Stimulated activated naive CD8-positive, alpha-beta T cell treated with anti-CD3 and anti-CD28 coated beads, Interleukin-15, amount 100 ng/mL, for 72 hours (primary cell): ENCODE measurements at regions not wholly inside any gene's neighbourhood (a gene's known extent, or its start where the extent isn't known, plus 50 kb on each side); places are given as distances from the start of the nearest gene placed in this dataset.
A peak's percentile ranks its signal among the peaks of the same experiment; 100 is the strongest.

Experiments
- ATAC-seq: fragments of 150-1000 bp; cut with Tn5 transposase; 2 replicates; pipeline ENCODE4 v1.10.0; 2021; ENCODE audit warnings: mild to moderate bottlenecking, moderate library complexity
- DNase-seq, 2 donors: peaks; one replicate each; pipeline ENCODE4 v3.0.0; 2021 to 2022
- H3K27ac Mint-ChIP-seq, 2 donors: one replicate each; pipeline ENCODE4 v1.8.0; 2022; ENCODE audit warnings: mild to moderate bottlenecking in 2 of 2, mixed read lengths in 2 of 2, moderate library complexity in 2 of 2
- H3K27me3 Mint-ChIP-seq: one replicate; pipeline ENCODE4 v1.8.0; 2022; ENCODE audit warnings: mixed read lengths
- H3K4me1 Mint-ChIP-seq: one replicate; pipeline ENCODE4 v1.8.0; 2022; ENCODE audit warnings: mild to moderate bottlenecking, mixed read lengths
- H3K4me3 Mint-ChIP-seq, 2 donors: one replicate each; pipeline ENCODE4 v1.8.0; 2022; ENCODE audit warnings: mild to moderate bottlenecking in 2 of 2, mixed read lengths in 2 of 2, moderate library complexity in 1 of 2
- H3K9me3 Mint-ChIP-seq, 2 donors: one replicate each; pipeline ENCODE4 v1.8.0; 2022; ENCODE audit warnings: mixed read lengths in 2 of 2

DNA sequence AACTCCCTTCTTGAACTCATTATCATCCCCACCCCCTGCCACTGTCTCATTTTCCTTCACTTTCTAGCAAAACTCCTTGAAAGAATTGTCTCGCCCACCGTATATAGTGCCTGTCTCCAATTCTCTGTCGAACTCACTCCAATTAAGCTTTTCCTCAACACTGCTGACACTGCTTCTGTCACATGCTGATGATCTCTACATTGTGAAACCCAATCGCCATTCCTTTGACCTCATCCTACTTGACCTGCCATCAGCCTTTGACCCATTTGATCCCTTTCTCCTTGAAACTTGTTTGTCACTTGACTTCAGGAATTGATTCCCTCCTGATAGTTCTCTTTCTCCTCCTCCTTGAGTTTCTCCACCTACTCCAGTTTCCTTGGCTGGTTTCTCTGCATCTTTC, 54.8 kb downstream of the CCDC71L start:
- no peak overlapping the region for H3K4me3 Mint-ChIP-seq
- H3K27ac Mint-ChIP-seq = no peak overlapping the region
- ATAC-seq = no peak
- no peak for DNase-seq
- H3K4me1 Mint-ChIP-seq = no peaks in the 10 kb centered on the region
- H3K9me3 Mint-ChIP-seq = no peaks in the 10 kb centered on the region
- no peaks in the 10 kb centered on the region for H3K27me3 Mint-ChIP-seq

DNA sequence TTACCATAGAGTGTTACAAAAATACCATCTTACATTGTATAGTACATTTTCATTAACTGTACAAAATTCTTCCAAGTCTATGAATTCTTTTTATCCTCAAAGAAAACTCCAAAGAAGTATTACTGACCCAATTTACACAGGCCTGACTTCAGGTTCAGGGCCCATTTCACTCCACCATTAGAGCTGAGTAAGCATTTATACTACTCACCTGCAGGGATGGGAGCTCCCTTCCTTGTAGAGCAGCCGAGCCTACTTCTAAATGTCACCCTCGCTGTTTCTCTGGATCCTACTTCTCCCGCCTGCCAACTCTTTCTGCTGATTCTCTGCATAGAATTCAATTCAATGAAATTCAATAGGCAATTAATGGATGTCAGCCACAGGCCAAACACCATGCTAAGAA, 56.0 kb downstream of the CCDC71L start:
- DNase-seq (no peak), ATAC-seq (no peak)
- Mint-ChIP-seq H3K9me3 (no peaks in the 10 kb centered on the region), H3K4me3 (no peak overlapping the region), H3K27ac (no peak overlapping the region), H3K27me3 (no peaks in the 10 kb centered on the region), H3K4me1 (no peaks in the 10 kb centered on the region)

DNA sequence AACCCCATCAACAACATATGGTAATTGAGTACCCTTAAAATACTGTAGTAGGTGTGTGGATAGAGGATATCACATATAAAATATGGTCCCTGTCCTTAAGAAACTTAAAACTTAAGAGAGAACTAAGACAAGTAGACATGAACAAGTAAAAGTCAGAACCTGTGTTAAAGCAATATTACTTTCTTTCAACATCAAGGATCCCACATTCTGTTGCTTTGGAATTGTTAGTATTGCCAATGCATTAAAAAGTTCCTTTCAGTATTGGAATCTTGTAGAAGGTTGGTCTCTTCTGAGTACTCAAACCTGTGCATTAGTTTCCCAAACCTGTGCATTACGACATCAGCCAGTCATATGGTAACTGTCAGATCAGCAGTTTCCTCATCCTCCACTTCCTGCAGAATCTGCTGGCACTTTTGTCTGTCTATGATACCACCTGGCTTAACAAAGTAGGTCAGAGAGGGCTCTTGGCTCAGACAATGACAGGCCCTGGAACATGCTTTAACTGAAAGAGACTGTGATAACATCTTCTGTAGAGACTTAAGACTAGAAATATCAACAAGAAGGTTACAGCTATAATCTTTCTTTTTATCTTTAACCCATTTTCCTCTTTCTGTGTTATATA, 56.5 kb downstream of the CCDC71L start:
- ATAC-seq = peak; percentile 74
- H3K4me1 Mint-ChIP-seq = no peaks in the 10 kb centered on the region
- H3K9me3 Mint-ChIP-seq = no peaks in the 10 kb centered on the region
- no peak for DNase-seq
- H3K4me3 Mint-ChIP-seq = no peak overlapping the region
- H3K27me3 Mint-ChIP-seq = no peaks in the 10 kb centered on the region
- no peak overlapping the region for H3K27ac Mint-ChIP-seq

DNA sequence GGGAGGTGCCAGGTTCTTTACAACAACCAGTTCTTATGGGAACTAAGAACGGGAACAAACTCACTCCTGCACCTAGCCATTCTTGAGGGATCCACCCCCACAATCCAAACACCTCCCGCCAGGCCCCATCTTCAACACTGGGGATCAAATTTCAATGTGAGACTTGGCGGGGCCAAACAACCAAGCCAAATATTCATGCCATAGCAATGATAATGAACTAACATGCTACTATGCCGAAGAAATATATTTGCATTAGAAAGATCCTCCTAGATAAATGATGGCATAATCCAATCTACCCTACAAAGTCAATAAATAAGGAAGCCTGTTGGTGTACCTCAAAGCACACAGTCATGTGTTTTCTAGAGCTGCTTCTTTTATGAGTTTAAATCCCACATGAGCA, 57.6 kb downstream of the CCDC71L start:
- H3K27ac Mint-ChIP-seq = no peak overlapping the region
- H3K4me1 Mint-ChIP-seq = no peaks in the 10 kb centered on the region
- no peak overlapping the region for H3K4me3 Mint-ChIP-seq
- DNase-seq (no peak), ATAC-seq (no peak)
- H3K27me3 Mint-ChIP-seq = no peaks in the 10 kb centered on the region
- no peaks in the 10 kb centered on the region for H3K9me3 Mint-ChIP-seq

DNA sequence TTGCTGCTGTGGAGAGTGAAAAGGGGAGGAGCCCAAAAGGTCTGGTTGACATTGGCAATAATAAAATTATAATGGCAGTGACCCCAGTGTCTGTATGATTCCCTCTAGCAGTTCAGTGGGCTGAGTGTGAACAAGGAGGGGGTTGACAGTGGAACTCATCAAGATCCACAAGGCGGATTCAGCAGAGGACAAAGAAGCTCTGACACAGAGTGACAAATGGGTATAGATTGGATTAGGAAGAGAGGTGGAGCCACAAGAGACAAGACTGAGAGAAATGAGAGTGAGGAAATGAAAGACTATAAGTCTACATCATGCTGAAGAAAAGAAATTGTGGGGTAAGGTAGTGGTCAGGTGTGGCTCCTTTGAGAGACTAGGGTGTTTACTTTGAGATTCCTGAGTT, 58.9 kb downstream of the CCDC71L start:
- H3K4me1 Mint-ChIP-seq = no peaks in the 10 kb centered on the region
- DNase-seq = no peak
- no peak for ATAC-seq

DNA sequence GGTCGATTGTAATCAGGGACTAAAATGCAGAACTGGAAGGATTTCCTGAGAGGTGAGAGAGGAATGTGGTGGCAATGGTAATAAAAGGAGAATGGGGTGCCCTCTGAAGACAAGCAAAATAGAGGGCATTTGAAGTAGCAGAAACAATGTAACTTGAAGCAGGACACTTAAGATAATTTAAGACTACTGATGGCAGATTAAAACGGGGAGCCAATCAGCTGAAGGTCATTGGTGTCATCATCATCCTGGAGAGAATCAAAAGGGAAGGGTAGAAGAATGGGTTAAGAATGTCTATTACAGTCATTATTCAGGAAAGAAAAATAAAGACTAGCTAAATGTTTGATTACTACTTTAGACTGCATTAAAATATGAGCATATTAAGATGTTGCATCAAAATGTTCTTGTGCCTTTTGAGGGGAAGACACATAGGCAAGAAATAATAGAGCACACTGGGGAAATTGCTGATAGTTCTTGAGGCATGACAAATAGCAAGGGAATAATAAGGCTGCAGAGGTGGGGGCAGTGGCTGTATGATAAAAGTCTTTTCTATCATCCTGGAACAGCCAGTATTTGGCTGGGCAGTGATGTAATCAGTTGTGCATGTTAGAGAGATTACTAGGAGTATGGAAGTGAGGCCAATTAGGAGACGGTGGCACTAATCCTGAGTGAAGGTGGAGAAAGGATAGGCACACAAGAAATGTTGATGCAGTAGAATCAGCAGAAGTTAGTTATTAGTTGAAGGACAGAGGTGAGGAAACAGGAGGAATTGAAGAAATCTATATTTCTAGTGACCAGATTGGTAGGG, 60.2 kb downstream of the CCDC71L start:
- no peak overlapping the region for H3K4me3 Mint-ChIP-seq
- no peaks in the 10 kb centered on the region for H3K4me1 Mint-ChIP-seq
- DNase-seq = no peak
- no peaks in the 10 kb centered on the region for H3K9me3 Mint-ChIP-seq
- H3K27ac Mint-ChIP-seq = no peak overlapping the region
- no peak for ATAC-seq
- H3K27me3 Mint-ChIP-seq = no peaks in the 10 kb centered on the region

More for the DNA sequence above, 58.9 kb downstream of the CCDC71L start:
- Mint-ChIP-seq H3K4me3 (no peak overlapping the region), H3K27me3 (no peaks in the 10 kb centered on the region), H3K9me3 (no peaks in the 10 kb centered on the region), H3K27ac (no peak overlapping the region)

DNA sequence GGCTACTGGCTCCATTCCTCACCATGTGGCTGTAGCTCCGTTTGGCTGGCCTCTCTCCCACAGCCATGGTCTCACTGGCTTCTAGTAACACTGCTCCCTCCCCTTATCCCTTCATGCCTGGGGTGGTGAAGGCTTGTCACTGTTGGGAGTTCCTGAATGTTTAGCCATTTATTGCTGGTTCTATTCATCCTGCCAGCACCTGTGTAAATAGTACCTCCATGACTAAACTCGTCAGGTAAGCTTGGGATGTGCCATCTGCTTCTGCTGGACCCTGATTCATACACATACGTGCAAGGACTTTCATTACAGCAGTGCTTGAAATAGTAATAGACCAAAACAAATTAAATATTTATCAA, 61.6 kb downstream of the CCDC71L start:
- Mint-ChIP-seq H3K4me3 (no peak overlapping the region), H3K27me3 (no peaks in the 10 kb centered on the region), H3K4me1 (no peaks in the 10 kb centered on the region), H3K27ac (no peak overlapping the region), H3K9me3 (no peaks in the 10 kb centered on the region)
- no peak for ATAC-seq
- DNase-seq = no peak

DNA sequence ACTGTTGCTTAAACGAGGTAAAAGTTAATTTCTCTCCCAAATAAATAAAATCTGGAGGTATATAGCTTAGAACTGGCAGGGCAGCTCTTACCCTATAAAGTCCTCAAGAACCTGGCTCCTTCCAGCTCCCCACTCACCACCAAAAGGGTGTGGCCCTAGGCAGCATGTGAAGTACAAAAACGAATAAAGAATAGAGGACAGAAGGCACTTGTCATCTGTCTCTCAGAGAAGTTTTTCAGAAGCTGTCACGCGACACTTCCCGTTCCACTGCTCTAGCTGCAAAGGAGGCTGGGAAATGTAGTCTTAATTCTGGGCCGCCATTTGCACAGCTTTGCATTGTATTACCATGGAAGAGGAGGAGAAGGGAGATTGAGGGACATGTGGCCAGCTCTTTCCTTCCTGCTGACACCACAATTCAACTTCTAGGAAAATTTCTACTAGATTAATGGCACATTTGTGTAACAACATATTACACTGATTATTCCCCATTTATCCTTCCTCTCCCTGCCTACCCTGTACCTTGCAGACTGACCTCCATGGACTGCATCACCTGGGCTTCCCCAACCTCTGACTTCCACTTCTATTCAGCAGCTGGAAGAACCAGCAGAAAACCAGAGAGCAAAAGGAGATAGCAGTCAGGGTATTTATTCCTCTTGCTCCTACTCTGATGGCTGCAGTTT, 62.2 kb downstream of the CCDC71L start:
- Mint-ChIP-seq H3K4me1 (no peaks in the 10 kb centered on the region), H3K4me3 (peak overlapping the region; percentile 39 to 60), H3K9me3 (no peaks in the 10 kb centered on the region), H3K27ac (no peak overlapping the region), H3K27me3 (no peaks in the 10 kb centered on the region)
- peak; percentile 99 for ATAC-seq
- DNase-seq = peak; percentile 48 to 72

DNA sequence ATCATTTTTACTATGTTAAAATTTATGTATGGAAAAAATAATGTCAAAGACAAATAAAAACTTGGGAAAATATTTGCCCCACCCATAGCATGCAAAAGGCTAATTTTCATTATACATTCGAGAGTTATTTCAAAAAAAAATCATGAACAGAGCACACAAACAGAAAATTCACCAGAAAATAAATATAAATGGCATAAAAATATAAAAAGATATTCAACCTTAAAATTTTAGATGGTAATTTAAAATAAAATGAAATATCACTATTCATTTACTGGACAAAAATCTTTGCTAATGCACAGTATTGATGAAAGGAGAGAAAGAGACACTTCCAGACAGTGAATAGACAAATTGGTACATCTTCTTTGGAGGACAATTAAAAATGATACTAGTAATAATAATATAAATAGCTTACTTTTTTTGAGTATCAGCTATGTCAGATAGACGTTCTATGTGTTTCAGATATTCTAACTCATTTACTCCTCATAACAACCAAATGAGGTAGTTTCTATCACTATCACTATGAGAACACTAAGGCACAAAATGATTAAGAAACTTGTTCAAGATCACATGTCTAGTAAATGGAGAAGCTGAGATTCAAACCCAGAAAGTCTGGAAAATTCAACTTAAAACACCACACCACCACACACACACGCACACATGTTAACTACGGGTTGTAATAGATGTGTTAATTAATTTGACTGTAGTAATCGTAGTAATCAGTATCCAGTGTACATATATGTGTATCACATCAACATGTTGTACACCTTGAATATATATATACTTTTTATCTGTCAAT, 63.0 kb downstream of the CCDC71L start:
- Mint-ChIP-seq H3K4me3 (no peak overlapping the region), H3K4me1 (no peaks in the 10 kb centered on the region), H3K9me3 (no peaks in the 10 kb centered on the region), H3K27ac (no peak overlapping the region), H3K27me3 (peaks cover 4% of the 10 kb centered on the region)
- DNase-seq (no peak), ATAC-seq (no peak)

DNA sequence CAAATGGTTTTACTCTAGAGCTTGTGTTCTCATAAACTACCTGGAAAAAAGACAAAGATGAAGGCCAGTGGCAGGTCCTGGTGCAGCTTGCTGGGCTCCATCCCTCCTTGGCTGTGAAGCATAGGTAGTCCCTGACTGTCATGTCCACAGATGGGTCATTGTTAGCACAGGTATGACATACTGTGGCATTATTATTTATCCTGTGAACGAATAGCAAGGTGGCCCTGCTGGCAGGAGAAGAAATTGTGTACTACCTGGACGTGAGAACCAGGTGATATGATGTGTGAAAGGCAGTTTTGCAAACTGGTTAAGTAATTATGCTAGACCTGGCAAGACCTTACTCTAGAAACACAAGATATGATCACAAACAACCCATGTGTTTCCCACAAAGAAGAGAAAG, 63.9 kb downstream of the CCDC71L start:
- Mint-ChIP-seq H3K27me3 (peaks cover 8% of the 10 kb centered on the region), H3K27ac (no peak overlapping the region), H3K4me3 (no peak overlapping the region), H3K4me1 (no peaks in the 10 kb centered on the region), H3K9me3 (no peaks in the 10 kb centered on the region)
- no peak for DNase-seq
- no peak for ATAC-seq

DNA sequence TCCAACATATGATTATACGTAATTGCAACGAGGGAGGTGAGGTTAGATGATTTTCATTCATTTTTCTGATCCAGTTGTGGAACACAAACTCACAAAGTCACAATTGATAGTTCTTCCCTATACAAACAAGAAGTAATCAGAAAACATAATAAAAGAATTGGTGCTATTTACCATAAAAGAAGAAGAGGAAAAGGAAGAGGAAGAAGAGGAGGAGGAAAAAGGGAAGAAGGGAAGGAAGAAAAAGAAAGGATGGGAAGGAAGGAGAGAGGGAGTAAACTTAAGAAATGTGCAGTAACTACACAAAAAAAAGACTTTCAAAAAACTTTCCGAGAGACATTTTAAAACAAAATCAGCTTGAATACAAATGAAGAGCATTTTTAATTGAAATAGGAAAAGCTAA, 65.0 kb downstream of the CCDC71L start:
- no peak for DNase-seq
- Mint-ChIP-seq H3K4me1 (no peaks in the 10 kb centered on the region), H3K9me3 (no peaks in the 10 kb centered on the region), H3K27me3 (peaks cover 9% of the 10 kb centered on the region), H3K27ac (no peak overlapping the region), H3K4me3 (no peak overlapping the region)
- ATAC-seq = no peak

DNA sequence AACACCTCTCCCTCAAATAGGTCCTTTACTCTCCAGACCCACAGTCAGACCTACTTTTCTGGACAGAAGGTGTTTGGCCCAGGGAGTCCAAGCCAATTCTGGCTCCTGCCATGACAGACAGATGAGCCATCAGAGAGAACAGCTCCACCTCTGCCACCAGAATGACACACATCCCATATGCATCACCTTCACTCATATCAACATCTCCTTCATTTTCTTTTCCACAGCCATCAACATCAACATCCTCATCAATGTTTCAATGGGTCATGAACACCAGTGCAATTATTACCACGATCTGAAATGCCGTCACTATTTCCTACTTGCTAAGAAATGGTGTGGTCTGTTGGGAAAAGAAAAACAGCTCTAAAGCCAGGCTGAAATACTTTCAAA, 67.9 kb downstream of the CCDC71L start:
- Mint-ChIP-seq H3K4me1 (no peaks in the 10 kb centered on the region), H3K4me3 (no peak overlapping the region), H3K27me3 (peaks cover 23% of the 10 kb centered on the region), H3K9me3 (no peaks in the 10 kb centered on the region), H3K27ac (no peak overlapping the region)
- ATAC-seq (no peak), DNase-seq (no peak)

DNA sequence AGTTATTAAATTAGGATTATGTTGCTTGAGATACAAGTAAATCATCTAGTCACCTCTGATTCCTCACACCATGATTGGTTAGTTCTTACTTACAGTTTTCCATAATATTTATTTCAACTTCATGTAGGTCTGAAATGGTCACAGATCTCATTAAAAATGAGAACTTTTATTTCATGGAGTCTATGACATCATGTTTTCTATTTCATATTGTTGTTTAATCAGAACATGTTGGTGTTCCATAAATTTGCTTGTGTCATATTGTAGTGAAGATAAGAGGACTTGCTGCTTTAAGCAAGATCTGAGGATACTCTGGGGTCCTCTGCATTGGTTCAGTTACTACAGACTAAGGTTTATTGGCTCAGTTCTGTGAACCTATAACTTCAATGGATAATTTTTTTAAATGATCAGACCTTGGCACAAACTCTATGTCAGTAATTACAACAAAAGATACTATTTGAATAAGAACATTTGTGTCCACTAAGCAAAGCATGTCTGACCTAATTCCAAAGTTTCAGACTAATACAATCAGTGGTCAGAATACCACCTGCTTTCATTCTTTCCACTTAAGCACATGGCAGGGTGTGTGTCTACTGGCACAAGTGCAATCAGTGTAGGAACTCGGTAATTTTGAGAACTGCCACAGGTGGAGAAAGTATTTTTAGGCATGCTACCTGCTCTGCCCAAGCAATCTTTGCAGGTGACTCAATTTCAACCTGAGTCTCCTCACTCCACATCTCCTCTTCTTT, 68.5 kb downstream of the CCDC71L start:
- ATAC-seq = no peak
- no peak for DNase-seq
- no peaks in the 10 kb centered on the region for H3K4me1 Mint-ChIP-seq
- no peak overlapping the region for H3K27ac Mint-ChIP-seq
- peaks cover 28% of the 10 kb centered on the region for H3K27me3 Mint-ChIP-seq
- no peak overlapping the region for H3K4me3 Mint-ChIP-seq
- no peaks in the 10 kb centered on the region for H3K9me3 Mint-ChIP-seq

DNA sequence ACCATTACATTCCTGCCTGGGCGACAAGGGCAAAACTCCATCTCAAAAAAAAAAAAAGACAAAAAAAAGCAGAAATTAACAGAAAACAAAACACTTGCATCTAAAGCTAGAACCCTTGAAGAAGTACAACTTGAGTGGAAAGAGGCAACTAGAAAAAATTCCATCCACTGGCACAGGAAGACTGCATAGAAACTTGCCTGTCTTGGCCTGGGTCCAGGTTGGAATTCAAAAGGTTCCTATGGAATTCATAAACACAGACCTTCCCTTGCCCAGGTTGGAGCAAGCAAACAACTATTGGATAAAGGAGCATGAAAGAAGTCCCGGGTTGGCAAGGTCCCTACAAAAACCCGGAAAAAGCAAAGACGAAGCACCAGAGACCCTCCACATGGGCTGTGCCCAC, 69.8 kb downstream of the CCDC71L start:
- Mint-ChIP-seq H3K9me3 (no peaks in the 10 kb centered on the region), H3K27me3 (peaks cover 40% of the 10 kb centered on the region), H3K4me3 (no peak overlapping the region), H3K4me1 (no peaks in the 10 kb centered on the region), H3K27ac (no peak overlapping the region)
- ATAC-seq (no peak), DNase-seq (no peak)

DNA sequence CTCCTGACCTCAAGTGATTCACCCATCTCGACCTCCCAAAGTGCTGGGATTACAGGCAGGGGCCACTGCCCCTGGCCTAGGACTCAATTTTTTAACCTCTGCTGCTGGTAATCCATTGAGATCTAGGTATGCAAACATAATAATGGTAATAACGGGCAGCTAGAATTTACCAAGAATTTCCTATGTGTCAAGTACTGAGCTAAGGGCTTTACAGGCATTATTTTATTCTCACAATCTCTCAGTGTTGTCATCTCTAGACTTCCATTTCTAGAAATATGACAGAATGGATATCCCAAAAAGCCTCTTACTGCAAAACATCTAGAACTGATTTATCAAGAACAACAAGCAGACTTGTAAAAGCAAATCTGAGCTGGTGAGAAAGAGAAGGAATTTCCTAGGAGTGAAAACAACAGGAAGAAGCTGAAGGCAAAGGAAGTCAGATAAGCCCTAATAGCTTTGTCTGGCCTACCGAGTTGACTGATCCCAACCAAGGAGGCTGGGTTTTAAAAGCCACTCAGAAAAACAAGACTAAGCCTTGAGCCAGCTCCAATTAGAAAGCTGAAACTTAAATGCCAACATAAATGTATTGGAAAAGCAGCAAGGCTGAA, 70.6 kb downstream of the CCDC71L start:
- DNase-seq (no peak), ATAC-seq (no peak)
- no peak overlapping the region for H3K27ac Mint-ChIP-seq
- no peak overlapping the region for H3K4me3 Mint-ChIP-seq
- no peaks in the 10 kb centered on the region for H3K9me3 Mint-ChIP-seq
- H3K27me3 Mint-ChIP-seq = peaks cover 41% of the 10 kb centered on the region
- no peaks in the 10 kb centered on the region for H3K4me1 Mint-ChIP-seq
